ENCODE measurements at regions not wholly inside any gene's neighbourhood (a gene's known extent, or its start where the extent isn't known, plus 50 kb on each side); places are given as distances from the start of the nearest gene placed in this dataset.

GRCh38 chr2:139916822-139917221 lies 1136.6 kb upstream of the NXPH2 start:
- Histone ChIP-seq H3K4me3 (no peak overlapping the region), H3K9ac (no peak overlapping the region), H3K4me2 (no peak overlapping the region), H3K9me3 (no peaks in the 10 kb centered on the region), H4K20me1 (no peaks in the 10 kb centered on the region), H3K27me3 (no peaks in the 10 kb centered on the region), H3K27ac (no peak overlapping the region), H3K4me1 (no peaks in the 10 kb centered on the region), H3K36me3 (no peaks in the 10 kb centered on the region)
- no peak for TF ChIP-seq Cebpa-rat (IDR thresholded peaks at IDR 0.05)

- Histone ChIP-seq H3K9ac (no peak overlapping the region), H3K4me1 (no peaks in the 10 kb centered on the region), H3K4me3 (no peak overlapping the region), H3K9me3 (no peaks in the 10 kb centered on the region), H3K27ac (no peak overlapping the region), H3K27me3 (no peaks in the 10 kb centered on the region), H4K20me1 (no peaks in the 10 kb centered on the region), H3K4me2 (no peak overlapping the region), H3K36me3 (no peaks in the 10 kb centered on the region)
- no peak for TF ChIP-seq Cebpa-rat (IDR thresholded peaks at IDR 0.05)
Observed at GRCh38 chr2:139911160-139911559, 1131.0 kb upstream of the NXPH2 start.

- Histone ChIP-seq H4K20me1 (no peaks in the 10 kb centered on the region), H3K4me1 (no peaks in the 10 kb centered on the region), H3K27ac (no peak overlapping the region), H3K27me3 (no peaks in the 10 kb centered on the region), H3K4me2 (no peak overlapping the region), H3K36me3 (no peaks in the 10 kb centered on the region), H3K9me3 (no peaks in the 10 kb centered on the region), H3K4me3 (no peak overlapping the region), H3K9ac (no peak overlapping the region)
- no peak for TF ChIP-seq Cebpa-rat (IDR thresholded peaks at IDR 0.05)
Observed at GRCh38 chr2:139909136-139909535, 1128.9 kb upstream of the NXPH2 start.

GRCh38 chr2:139905624-139906023 lies 1125.4 kb upstream of the NXPH2 start:
- Histone ChIP-seq H3K36me3 (no peaks in the 10 kb centered on the region), H3K4me2 (no peak overlapping the region), H3K4me1 (no peaks in the 10 kb centered on the region), H3K4me3 (no peak overlapping the region), H3K9me3 (no peaks in the 10 kb centered on the region), H4K20me1 (no peaks in the 10 kb centered on the region), H3K27me3 (no peaks in the 10 kb centered on the region), H3K9ac (no peak overlapping the region), H3K27ac (no peak overlapping the region)
- no peak for TF ChIP-seq Cebpa-rat (IDR thresholded peaks at IDR 0.05)

- H3K4me2 ChIP-seq: no peak overlapping the region
- no peaks in the 10 kb centered on the region for H4K20me1 ChIP-seq
- H3K36me3 ChIP-seq: no peaks in the 10 kb centered on the region
- H3K27ac ChIP-seq: no peak overlapping the region
- H3K27me3 ChIP-seq: no peaks in the 10 kb centered on the region
- no peak overlapping the region for H3K9ac ChIP-seq
- TF ChIP-seq Cebpa-rat (IDR thresholded peaks at IDR 0.05): no peak
- H3K4me1 ChIP-seq: no peaks in the 10 kb centered on the region
- peaks cover 11% of the 10 kb centered on the region for H3K9me3 ChIP-seq
- no peak overlapping the region for H3K4me3 ChIP-seq
Observed at GRCh38 chr2:139891636-139892035, 1111.4 kb upstream of the NXPH2 start.

- no peak overlapping the region for H3K4me2 ChIP-seq
- no peaks in the 10 kb centered on the region for H3K36me3 ChIP-seq
- no peak for TF ChIP-seq Cebpa-rat (IDR thresholded peaks at IDR 0.05)
- no peaks in the 10 kb centered on the region for H4K20me1 ChIP-seq
- H3K27ac ChIP-seq: no peak overlapping the region
- no peaks in the 10 kb centered on the region for H3K4me1 ChIP-seq
- H3K4me3 ChIP-seq: no peak overlapping the region
- no peaks in the 10 kb centered on the region for H3K27me3 ChIP-seq
- no peak overlapping the region for H3K9ac ChIP-seq
- peaks cover 3% of the 10 kb centered on the region for H3K9me3 ChIP-seq
Observed at GRCh38 chr2:139885921-139886498, 1105.8 kb upstream of the NXPH2 start.

GRCh38 chr2:139876964-139877363 lies 1096.8 kb upstream of the NXPH2 start:
- Histone ChIP-seq H3K9me3 (peaks cover 4% of the 10 kb centered on the region; the same call in 1 of the 2 replicates), H3K36me3 (no peaks in the 10 kb centered on the region), H3K4me2 (no peak overlapping the region), H3K4me1 (peaks cover 5% of the 10 kb centered on the region), H3K27me3 (no peaks in the 10 kb centered on the region), H3K27ac (no peak overlapping the region), H3K4me3 (no peak overlapping the region), H4K20me1 (no peaks in the 10 kb centered on the region), H3K9ac (no peak overlapping the region)
- TF ChIP-seq Cebpa-rat (IDR thresholded peaks at IDR 0.05): no peak

- H3K27ac ChIP-seq: no peak overlapping the region
- no peaks in the 10 kb centered on the region for H4K20me1 ChIP-seq
- H3K9me3 ChIP-seq: peaks cover 7% of the 10 kb centered on the region; the same call in 1 of the 2 replicates
- H3K4me2 ChIP-seq: no peak overlapping the region
- no peak overlapping the region for H3K4me3 ChIP-seq
- H3K36me3 ChIP-seq: no peaks in the 10 kb centered on the region
- H3K27me3 ChIP-seq: no peaks in the 10 kb centered on the region
- no peak overlapping the region for H3K9ac ChIP-seq
- peaks cover 5% of the 10 kb centered on the region for H3K4me1 ChIP-seq
- TF ChIP-seq Cebpa-rat (IDR thresholded peaks at IDR 0.05): no peak
Observed at GRCh38 chr2:139876321-139876720, 1096.1 kb upstream of the NXPH2 start.

- Histone ChIP-seq H3K27ac (no peak overlapping the region), H4K20me1 (no peaks in the 10 kb centered on the region), H3K4me1 (peaks cover 5% of the 10 kb centered on the region), H3K36me3 (no peaks in the 10 kb centered on the region), H3K4me2 (no peak overlapping the region), H3K4me3 (no peak overlapping the region), H3K27me3 (no peaks in the 10 kb centered on the region), H3K9ac (no peak overlapping the region), H3K9me3 (peaks cover 7% of the 10 kb centered on the region; the same call in 1 of the 2 replicates)
- no peak for TF ChIP-seq Cebpa-rat (IDR thresholded peaks at IDR 0.05)
Observed at GRCh38 chr2:139872503-139872902, 1092.3 kb upstream of the NXPH2 start.

- Histone ChIP-seq H3K9me3 (peaks cover 7% of the 10 kb centered on the region; the same call in 1 of the 2 replicates), H3K9ac (no peak overlapping the region), H3K36me3 (no peaks in the 10 kb centered on the region), H3K27me3 (no peaks in the 10 kb centered on the region), H3K4me2 (no peak overlapping the region), H3K4me3 (no peak overlapping the region), H3K27ac (no peak overlapping the region), H4K20me1 (no peaks in the 10 kb centered on the region), H3K4me1 (peaks cover 5% of the 10 kb centered on the region)
- no peak for TF ChIP-seq Cebpa-rat (IDR thresholded peaks at IDR 0.05)
Observed at GRCh38 chr2:139872032-139872431, 1091.8 kb upstream of the NXPH2 start.
